CD14-positive monocyte (primary cell): ENCODE measurements at regions not wholly inside any gene's neighbourhood (a gene's known extent, or its start where the extent isn't known, plus 50 kb on each side); places are given as distances from the start of the nearest gene placed in this dataset.

Source experiments
- DNase-seq, 3 donors: peaks; one replicate each; pipeline ENCODE4 v3.0.0-alpha.2; 2011 to 2022
- H2AFZ ChIP-seq: 2 replicates; pipeline ENCODE4 v1.6.0; 2012; ENCODE audit warnings: mild to moderate bottlenecking, low read depth, low read length, inconsistent platforms; ENCODE audit not compliant: insufficient read depth, poor library complexity, severe bottlenecking
- H3K27ac ChIP-seq, 2 donors: 1 replicate in 1 of 2; 2 replicates in 1 of 2; pipeline ENCODE4 v1.5.1; 2012 to 2013; ENCODE audit warnings: low read length in 2 of 2, control low read depth in 1 of 2, inconsistent platforms in 1 of 2, low read depth in 1 of 2, mild to moderate bottlenecking in 1 of 2
- H3K27me3 ChIP-seq, 2 donors: one replicate each; pipeline versions ENCODE4 v1.6.0 to v1.6.1; 2011 to 2013; ENCODE audit warnings: low read length in 2 of 2; ENCODE audit not compliant: control insufficient read depth in 2 of 2, insufficient read depth in 2 of 2
- H3K36me3 ChIP-seq, 2 donors: replicated peaks in 1 of 2; 1 replicate in 1 of 2; 2 replicates in 1 of 2; pipeline versions ENCODE4 v1.5.1 to v1.6.1; 2012 to 2013; ENCODE audit warnings: low read length in 2 of 2, control low read depth in 1 of 2, inconsistent platforms in 1 of 2, mild to moderate bottlenecking in 1 of 2; ENCODE audit not compliant: insufficient read depth in 2 of 2, control insufficient read depth in 1 of 2
- H3K4me1 ChIP-seq, 2 donors: 1 replicate in 1 of 2; 2 replicates in 1 of 2; pipeline versions ENCODE4 v1.5.1 to v1.6.1; 2012 to 2013; ENCODE audit warnings: low read length in 2 of 2, control low read depth in 1 of 2, inconsistent platforms in 1 of 2, mild to moderate bottlenecking in 1 of 2, moderate library complexity in 1 of 2; ENCODE audit not compliant: insufficient read depth in 2 of 2, control insufficient read depth in 1 of 2
- H3K4me2 ChIP-seq: replicated peaks from 2 replicates; pipeline ENCODE3; 2012; ENCODE audit warnings: low read length, moderate library complexity, mild to moderate bottlenecking; ENCODE audit not compliant: poor library complexity, severe bottlenecking; ENCODE audit errors: extremely low read depth
- H3K4me3 ChIP-seq, 3 experiments: fragments of 200-600 bp in 1 of 3; sonication (generic) in 1 of 3; replicated peaks in 1 of 3; 1 replicate in 2 of 3; 2 replicates in 1 of 3; pipeline ENCODE4 v1.5.1; 2011 to 2013; ENCODE audit warnings: low read length in 3 of 3, mild to moderate bottlenecking in 3 of 3, control low read depth in 2 of 3, low read depth in 2 of 3, inconsistent platforms in 1 of 3, moderate library complexity in 1 of 3
- H3K79me2 ChIP-seq: 2 replicates; pipeline ENCODE4 v1.6.0; 2012; ENCODE audit warnings: mild to moderate bottlenecking, control low read depth, inconsistent platforms, low read length, moderate library complexity; ENCODE audit not compliant: insufficient read depth
- H3K9ac ChIP-seq: 2 replicates; pipeline ENCODE4 v1.6.0; 2017; ENCODE audit warnings: low read length, mild to moderate bottlenecking; ENCODE audit not compliant: insufficient read depth, poor library complexity, severe bottlenecking
- H3K9me3 ChIP-seq, 2 donors: replicated peaks in 1 of 2; 1 replicate in 1 of 2; 2 replicates in 1 of 2; pipeline versions ENCODE4 v1.5.1 to v1.6.1; 2012 to 2013; ENCODE audit warnings: low read length in 2 of 2, control low read depth in 1 of 2; ENCODE audit not compliant: control insufficient read depth in 1 of 2, insufficient read depth in 1 of 2
- H4K20me1 ChIP-seq: 2 replicates; pipeline ENCODE4 v1.6.0; 2012; ENCODE audit warnings: mild to moderate bottlenecking, low read length, control low read depth, moderate library complexity; ENCODE audit not compliant: insufficient read depth
- H3K27ac Mint-ChIP-seq, 7 donors: one replicate each; pipeline ENCODE4 v1.8.0; 2020; ENCODE audit warnings: mild to moderate bottlenecking in 7 of 7, mixed read lengths in 7 of 7, moderate library complexity in 6 of 7, inconsistent platforms in 2 of 7
- H3K27me3 Mint-ChIP-seq, 3 donors: one replicate each; pipeline ENCODE4 v1.8.0; 2021 to 2022; ENCODE audit warnings: low read depth in 3 of 3, mild to moderate bottlenecking in 3 of 3, mixed read lengths in 3 of 3, moderate library complexity in 3 of 3, inconsistent platforms in 1 of 3
- H3K36me3 Mint-ChIP-seq, 2 donors: one replicate each; pipeline ENCODE4 v1.8.0; 2020; ENCODE audit warnings: mixed read lengths in 2 of 2, inconsistent platforms in 1 of 2, mild to moderate bottlenecking in 1 of 2
- H3K4me1 Mint-ChIP-seq: one replicate; pipeline ENCODE4 v1.8.0; 2020; ENCODE audit warnings: mild to moderate bottlenecking, mixed read lengths
- H3K4me3 Mint-ChIP-seq, 2 donors: one replicate each; pipeline ENCODE4 v1.8.0; 2020; ENCODE audit warnings: mild to moderate bottlenecking in 2 of 2, mixed read lengths in 2 of 2, moderate library complexity in 1 of 2
- H3K9me3 Mint-ChIP-seq, 7 donors: one replicate each; pipeline ENCODE4 v1.8.0; 2020 to 2022; ENCODE audit warnings: mixed read lengths in 7 of 7, mild to moderate bottlenecking in 6 of 7, moderate library complexity in 6 of 7, inconsistent platforms in 2 of 7
- CTCF ChIP-seq: fragments of 200-600 bp; IDR thresholded peaks from one replicate; pipeline ENCODE4 v1.8.0; 2022; ENCODE audit warnings: antibody characterized with exemption, mild to moderate bottlenecking
- WGBS: methylation state at CpG from one replicate; pipeline ENCODE4 v1.1.5; 2013; ENCODE audit warnings: missing lambda C conversion rate; ENCODE audit not compliant: insufficient coverage; 5-methylcytosine and 5-hydroxymethylcytosine counted together
- intact Hi-C, 2 donors: fragments of 100-400 bp; cut with micrococcal nuclease; formaldehyde crosslinking; loops; one replicate each; pipeline versions ENCODE4 v1.15.0 to v1.15.1; 2023

- TF ChIP-seq CTCF: no peak
- no peaks in the 10 kb centered on the region for H3K36me3 Mint-ChIP-seq
- H3K9ac ChIP-seq: no peak overlapping the region
- H3K27me3 Mint-ChIP-seq: peaks cover 0 to 1% (median 0%) of the 10 kb centered on the region in 3 donors
- H2AFZ ChIP-seq: no peak overlapping the region
- H3K27ac ChIP-seq: no peak overlapping the region
- H3K27ac Mint-ChIP-seq: no peak overlapping the region
- DNase-seq: no peak
- H3K4me3 Mint-ChIP-seq: no peak overlapping the region
- no peak overlapping the region for H3K4me2 ChIP-seq
- no peaks in the 10 kb centered on the region for H3K4me1 ChIP-seq
- no peaks in the 10 kb centered on the region for H3K36me3 ChIP-seq
- no CpG with 5 or more reads among the region's 1 CpG for WGBS
- H3K9me3 ChIP-seq: no peaks in the 10 kb centered on the region
- H3K27me3 ChIP-seq: no peaks in the 10 kb centered on the region
- H3K9me3 Mint-ChIP-seq: peaks cover 0 to 2% (median 0%) of the 10 kb centered on the region in 7 donors
- no peaks in the 10 kb centered on the region for H4K20me1 ChIP-seq
- intact Hi-C loops: no loop called here
- peaks cover 8% of the 10 kb centered on the region for H3K4me1 Mint-ChIP-seq
- H3K79me2 ChIP-seq: no peaks in the 10 kb centered on the region
- H3K4me3 ChIP-seq: no peak overlapping the region
Observed at GRCh38 chr3:34219556-34219955, 421.1 kb downstream of the PDCD6IP start.

GRCh38 chr3:34225821-34226366, 427.5 kb downstream of the PDCD6IP start:
- Mint-ChIP-seq H3K27me3 (peaks cover 0 to 3% (median 0%) of the 10 kb centered on the region in 3 donors), H3K36me3 (no peaks in the 10 kb centered on the region), H3K4me3 (no peak overlapping the region), H3K9me3 (no peaks in the 10 kb centered on the region), H3K4me1 (no peaks in the 10 kb centered on the region), H3K27ac (no peak overlapping the region)
- Histone ChIP-seq H3K4me3 (no peak overlapping the region), H3K9me3 (no peaks in the 10 kb centered on the region), H4K20me1 (no peaks in the 10 kb centered on the region), H3K4me1 (no peaks in the 10 kb centered on the region), H3K4me2 (no peak overlapping the region), H3K27ac (no peak overlapping the region), H2AFZ (no peak overlapping the region), H3K9ac (no peak overlapping the region), H3K79me2 (no peaks in the 10 kb centered on the region), H3K27me3 (no peaks in the 10 kb centered on the region), H3K36me3 (no peaks in the 10 kb centered on the region)
- TF ChIP-seq CTCF: no peak
- no CpG with 5 or more reads among the region's 3 CpGs for WGBS
- DNase-seq: no peak
- intact Hi-C loops: no loop called here
